Breast epithelium (tissue), 4 donors: ENCODE measurements at regions not wholly inside any gene's neighbourhood (a gene's known extent, or its start where the extent isn't known, plus 50 kb on each side); places are given as distances from the start of the nearest gene placed in this dataset.

Experiments used
- DNase-seq, 2 donors: peaks; one replicate each; pipeline ENCODE4 v3.0.0-alpha.2; 2019; ENCODE audit warnings: low spot score in 2 of 2
- H3K27ac ChIP-seq, 2 donors: fragments of 200-600 bp; sonication (generic) in 1 of 2; one replicate each; pipeline ENCODE4 v1.5.1; 2016 to 2019; ENCODE audit warnings: mild to moderate bottlenecking in 1 of 2
- H3K27me3 ChIP-seq, 2 donors: fragments of 200-600 bp; sonication (generic) in 1 of 2; one replicate each; pipeline versions ENCODE4 v1.5.1 to v1.6.0; 2017 to 2019; ENCODE audit warnings: control low read depth in 1 of 2, mild to moderate bottlenecking in 1 of 2
- H3K36me3 ChIP-seq: fragments of 200-600 bp; one replicate; pipeline ENCODE4 v1.5.1; 2019
- H3K4me1 ChIP-seq, 2 donors: fragments of 200-600 bp; sonication (generic); one replicate each; pipeline ENCODE4 v1.5.1; 2016 to 2019; ENCODE audit warnings: control low read depth in 1 of 2
- H3K4me3 ChIP-seq, 3 donors: fragments of 200-600 bp; sonication (generic); 1 replicate in 2 of 3; 2 replicates in 1 of 3; pipeline ENCODE4 v1.5.1; 2016 to 2019; ENCODE audit warnings: mild to moderate bottlenecking in 3 of 3, moderate library complexity in 2 of 3
- H3K9me3 ChIP-seq, 2 donors: fragments of 200-600 bp; sonication (generic) in 1 of 2; one replicate each; pipeline ENCODE4 v1.5.1; 2016 to 2019; ENCODE audit warnings: control low read depth in 1 of 2
- CTCF ChIP-seq, 3 donors: fragments of 450-650 bp; IDR thresholded peaks; one replicate each; pipeline ENCODE4 v1.5.1; 2016 to 2017; ENCODE audit warnings: antibody characterized with exemption in 3 of 3, mild to moderate bottlenecking in 3 of 3, moderate library complexity in 3 of 3
- POLR2A ChIP-seq: fragments of 450-650 bp; IDR thresholded peaks from one replicate; pipeline ENCODE4 v1.6.1; 2016; ENCODE audit warnings: antibody characterized with exemption, mild to moderate bottlenecking, moderate library complexity
- POLR2AphosphoS5 ChIP-seq, 3 donors: sonication (generic); formaldehyde crosslinking; IDR thresholded peaks; one replicate each; pipeline ENCODE4 v1.6.1; 2017; ENCODE audit warnings: antibody characterized with exemption in 3 of 3
- intact Hi-C: fragments of 100-400 bp; cut with DNase I; formaldehyde crosslinking; loops from one replicate; pipeline ENCODE4 v1.15.1; 2023; ENCODE audit warnings: low total_unique reads

- Histone ChIP-seq H3K27ac (no peak overlapping the region), H3K27me3 (no peaks in the 10 kb centered on the region), H3K9me3 (peaks cover 11 to 12% of the 10 kb centered on the region in 2 donors), H3K36me3 (no peaks in the 10 kb centered on the region), H3K4me3 (no peak overlapping the region), H3K4me1 (peaks cover 1 to 10% of the 10 kb centered on the region in 2 donors)
- TF ChIP-seq CTCF (IDR thresholded peaks at IDR 0.05): no peak
- no peak for TF ChIP-seq POLR2A
- TF ChIP-seq POLR2AphosphoS5 (IDR thresholded peaks at IDR 0.05): no peak
- intact Hi-C loops: loop anchor here (10.0 kb wide), 1 partner anchor 65 kb away; no protein-coding TSS in a partner anchor
- no peak for DNase-seq
Measured at GRCh38 chr12:124689631-124690030, 122.2 kb upstream of the NCOR2 start.

GRCh38 chr12:124688356-124688992, 121.1 kb upstream of the NCOR2 start:
- Histone ChIP-seq H3K4me1 (peaks cover 0 to 7% of the 10 kb centered on the region in 2 donors), H3K27ac (peak overlapping the region; percentile 55 to 82), H3K36me3 (no peaks in the 10 kb centered on the region), H3K27me3 (no peaks in the 10 kb centered on the region), H3K4me3 (no peak overlapping the region), H3K9me3 (peaks cover 11 to 12% of the 10 kb centered on the region in 2 donors)
- DNase-seq: no peak
- no peak for TF ChIP-seq CTCF (IDR thresholded peaks at IDR 0.05)
- no peak for TF ChIP-seq POLR2AphosphoS5 (IDR thresholded peaks at IDR 0.05)
- no peak for TF ChIP-seq POLR2A
- intact Hi-C loops: loop anchor here (10.0 kb wide), 1 partner anchor 66 kb away; no protein-coding TSS in a partner anchor

GRCh38 chr12:124687917-124688316, 120.5 kb upstream of the NCOR2 start:
- H3K27me3 ChIP-seq: no peaks in the 10 kb centered on the region
- H3K27ac ChIP-seq: peak overlapping the region; percentile 55 to 82
- no peaks in the 10 kb centered on the region for H3K36me3 ChIP-seq
- no peak overlapping the region for H3K4me3 ChIP-seq
- H3K4me1 ChIP-seq: peaks cover 5 to 7% of the 10 kb centered on the region in 2 donors
- TF ChIP-seq POLR2AphosphoS5 (IDR thresholded peaks at IDR 0.05) (no peak), POLR2A (no peak), CTCF (IDR thresholded peaks at IDR 0.05) (no peak)
- no peak for DNase-seq
- peaks cover 9 to 11% of the 10 kb centered on the region in 2 donors for H3K9me3 ChIP-seq
- intact Hi-C loops: loop anchor here (10.0 kb wide), 1 partner anchor 67 kb away; no protein-coding TSS in a partner anchor

- peaks cover 3 to 5% of the 10 kb centered on the region in 2 donors for H3K9me3 ChIP-seq
- H3K27ac ChIP-seq: peak overlapping the region; percentile 55 to 82
- H3K4me3 ChIP-seq: no peak overlapping the region
- no peak for DNase-seq
- TF ChIP-seq POLR2AphosphoS5 (IDR thresholded peaks at IDR 0.05): no peak
- TF ChIP-seq CTCF (IDR thresholded peaks at IDR 0.05): no peak
- no peak for TF ChIP-seq POLR2A
- intact Hi-C loops: loop anchor here (10.0 kb wide), 1 partner anchor 67 kb away; no protein-coding TSS in a partner anchor
- H3K36me3 ChIP-seq: no peaks in the 10 kb centered on the region
- peaks cover 9 to 10% of the 10 kb centered on the region in 2 donors for H3K4me1 ChIP-seq
- no peaks in the 10 kb centered on the region for H3K27me3 ChIP-seq
Measured at GRCh38 chr12:124687174-124687902, 119.9 kb upstream of the NCOR2 start.
